ENCODE measurements at regions not wholly inside any gene's neighbourhood (a gene's known extent, or its start where the extent isn't known, plus 50 kb on each side); places are given as distances from the start of the nearest gene placed in this dataset.

DNA sequence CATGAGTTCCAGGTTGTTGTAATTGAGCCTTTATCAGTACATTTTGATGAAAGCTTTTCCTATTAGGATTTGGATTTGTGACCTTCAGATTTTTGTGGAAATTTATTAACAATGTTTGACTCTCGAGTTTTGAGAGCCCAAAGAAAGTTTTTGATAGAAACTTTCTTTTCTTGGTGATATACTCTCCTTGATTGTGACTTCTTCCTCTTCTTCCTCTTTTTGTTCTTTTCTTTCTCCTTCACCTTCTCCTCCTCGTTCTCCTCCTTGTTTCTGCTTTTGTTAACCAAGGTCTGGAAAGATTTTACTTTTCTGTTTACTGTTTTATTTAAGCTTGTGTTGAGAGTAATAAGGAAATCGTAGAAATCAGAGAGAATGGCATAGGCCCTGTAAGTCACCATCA, 182.4 kb downstream of the TRIM27 start:
- no peak for FAIRE-seq

DNA sequence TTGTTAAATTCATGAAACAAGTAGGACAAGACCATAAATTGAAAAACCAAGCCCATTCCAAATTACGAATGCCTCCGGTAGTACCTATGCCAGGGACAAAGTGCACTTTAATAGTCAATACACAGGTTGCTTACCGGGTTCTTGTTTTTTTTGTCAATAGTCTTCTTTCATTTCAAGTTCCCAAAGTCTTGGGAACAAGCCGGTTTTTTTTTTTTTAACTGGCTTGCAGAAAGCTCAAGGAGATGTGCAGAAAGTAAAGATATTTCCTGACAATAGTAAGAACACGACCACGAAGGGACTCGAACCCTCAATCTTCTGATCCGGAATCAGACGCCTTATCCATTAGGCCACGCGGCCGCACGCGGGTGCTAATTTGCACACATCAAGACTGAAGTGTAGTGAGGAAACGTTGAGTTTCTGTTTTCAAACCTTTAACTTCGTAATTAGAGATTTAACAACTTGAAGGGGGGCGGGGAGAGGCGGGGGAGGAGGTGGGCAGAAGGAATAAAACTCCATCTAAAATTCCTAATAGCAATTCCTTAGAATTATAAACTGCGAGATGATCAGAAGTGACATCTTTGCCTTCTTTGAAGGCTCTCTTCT, 181.0 kb downstream of the TRIM27 start:
- FAIRE-seq: no peak

DNA sequence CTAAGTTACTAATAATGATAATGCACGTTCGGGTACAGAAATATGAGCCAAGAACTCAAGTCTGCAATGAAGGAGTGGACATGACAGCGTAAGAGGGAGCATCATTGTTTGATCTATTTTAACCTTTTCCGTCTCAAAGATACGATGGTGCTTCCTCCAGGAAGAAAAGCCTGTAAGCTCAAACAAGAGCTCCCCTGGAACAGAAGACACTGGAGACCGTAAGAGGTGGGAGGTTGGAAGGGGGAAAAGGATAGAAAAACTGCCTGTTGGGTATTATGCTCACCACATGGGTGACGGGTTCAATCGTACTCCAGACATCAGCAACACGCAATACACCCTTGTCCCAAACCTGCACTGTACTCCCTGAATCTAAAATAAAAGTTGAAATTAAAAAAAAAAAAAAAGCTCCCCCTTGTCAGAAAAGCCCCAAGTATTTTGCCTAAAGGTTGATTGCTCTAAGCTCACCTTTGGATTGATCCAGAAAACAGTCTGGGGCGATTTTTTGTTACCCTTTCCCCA, 180.5 kb downstream of the TRIM27 start:
- no peak for FAIRE-seq

DNA sequence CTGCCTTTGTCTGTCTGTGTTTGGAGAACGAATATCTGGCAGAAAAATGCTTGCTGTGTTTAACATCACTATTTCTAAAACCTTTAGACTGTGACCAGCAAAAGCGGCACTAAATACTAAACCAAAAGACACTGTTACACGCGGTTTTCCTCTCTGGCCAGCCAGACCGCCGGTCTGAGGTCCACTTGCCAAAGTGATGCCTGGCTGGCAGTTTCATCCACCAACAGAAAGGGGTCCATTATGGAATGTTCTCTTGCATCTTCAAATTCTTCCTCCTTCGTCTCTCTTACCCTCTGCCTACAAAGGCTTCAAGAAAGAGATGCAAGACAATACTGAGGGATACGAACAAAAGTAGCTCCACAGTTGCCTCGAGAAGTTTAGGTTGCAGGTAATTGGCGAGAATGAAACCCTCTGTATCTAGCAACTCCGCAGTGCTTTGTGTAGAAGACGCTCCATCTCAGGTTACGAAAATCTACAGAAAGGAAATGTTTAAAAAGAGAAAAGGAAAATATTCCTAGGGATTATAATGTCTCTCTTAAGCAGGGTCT, 176.6 kb downstream of the TRIM27 start:
- FAIRE-seq: no peak

DNA sequence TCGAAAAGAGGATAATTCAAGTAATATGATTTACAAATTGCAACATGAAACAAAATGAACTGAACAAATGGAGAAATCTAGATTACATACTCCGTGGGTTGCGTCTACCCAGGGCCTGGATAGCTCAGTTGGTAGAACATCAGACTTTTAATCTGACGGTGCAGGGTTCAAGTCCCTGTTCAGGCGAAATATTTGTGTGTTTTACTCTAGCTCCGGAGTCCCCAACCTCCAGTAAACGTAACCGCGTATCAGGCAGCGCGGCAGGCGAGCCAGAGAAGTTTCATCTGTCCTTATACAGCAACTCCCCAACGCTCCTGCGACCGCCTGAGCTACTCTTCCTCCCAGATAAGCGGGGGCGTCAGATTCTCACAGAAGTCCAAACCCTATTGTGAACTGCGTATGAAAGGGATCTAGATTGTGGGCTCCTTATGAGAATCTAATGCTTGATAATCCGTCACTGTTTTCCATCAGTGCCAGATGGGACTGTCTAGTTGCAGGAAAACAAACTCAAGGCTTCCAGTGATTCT, 176.1 kb downstream of the TRIM27 start:
- no peak for FAIRE-seq

DNA sequence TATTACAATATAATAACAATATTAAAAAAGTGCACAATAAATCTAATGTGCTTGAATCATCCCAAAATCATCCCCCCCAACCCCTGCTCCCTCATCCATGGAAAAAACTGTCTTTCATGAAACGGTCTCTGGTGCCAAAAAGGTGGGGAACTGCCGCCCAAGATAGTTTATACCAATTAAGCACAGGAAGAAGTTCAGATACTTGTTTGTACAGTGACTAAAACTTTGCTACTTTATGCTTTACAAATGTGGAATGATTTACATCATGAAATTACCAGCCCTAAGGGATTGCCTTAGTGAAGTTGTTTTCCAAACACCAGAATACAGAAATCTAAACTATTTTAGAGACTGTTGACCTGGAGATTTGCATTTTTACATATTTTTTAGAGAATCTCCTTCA, 175.6 kb downstream of the TRIM27 start:
- no peak for FAIRE-seq

DNA sequence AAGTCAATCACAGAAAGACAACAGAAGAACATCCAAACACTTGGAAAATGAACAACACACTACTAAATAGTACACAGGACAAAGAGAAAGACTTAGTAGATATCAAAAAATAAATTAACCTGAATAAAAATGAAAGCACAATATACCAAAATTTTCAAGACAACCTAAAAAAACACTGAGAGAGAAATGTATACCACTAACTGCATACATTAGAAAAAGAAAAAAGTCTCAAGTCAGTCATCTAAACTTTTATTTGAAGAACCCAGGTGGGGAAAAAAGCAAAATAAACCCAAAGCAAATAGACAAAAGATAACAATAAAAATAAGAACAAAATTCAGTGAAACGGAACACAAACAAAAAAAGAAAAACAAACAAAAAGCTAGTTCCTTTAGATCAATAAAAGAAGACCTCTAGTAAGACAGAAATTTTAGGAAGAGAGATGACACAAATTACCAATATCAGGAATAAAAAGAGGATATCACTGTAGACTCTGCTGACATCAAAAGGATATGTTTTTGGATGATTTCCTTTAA, 172.8 kb downstream of the TRIM27 start:
- FAIRE-seq: no peak

DNA sequence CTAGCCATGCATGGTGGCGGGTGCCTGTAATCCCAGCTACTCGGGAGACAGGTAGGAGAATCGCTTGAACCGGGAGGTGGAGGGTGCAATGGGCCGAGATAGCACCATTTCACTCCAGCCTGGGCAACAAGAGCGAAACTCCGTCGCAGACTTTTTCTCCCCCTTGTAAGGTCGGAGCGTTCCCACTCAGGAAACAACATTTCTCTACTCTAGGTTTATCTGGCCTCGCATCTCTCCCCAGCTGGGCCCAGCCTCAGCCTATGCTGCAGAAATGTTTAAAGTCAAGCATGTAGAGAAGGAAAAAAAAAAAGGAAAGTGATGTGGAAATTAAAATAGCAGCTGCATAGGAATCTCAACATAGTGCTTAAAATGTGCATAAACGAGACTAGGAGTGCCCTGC, 172.3 kb downstream of the TRIM27 start:
- no peak for FAIRE-seq

DNA sequence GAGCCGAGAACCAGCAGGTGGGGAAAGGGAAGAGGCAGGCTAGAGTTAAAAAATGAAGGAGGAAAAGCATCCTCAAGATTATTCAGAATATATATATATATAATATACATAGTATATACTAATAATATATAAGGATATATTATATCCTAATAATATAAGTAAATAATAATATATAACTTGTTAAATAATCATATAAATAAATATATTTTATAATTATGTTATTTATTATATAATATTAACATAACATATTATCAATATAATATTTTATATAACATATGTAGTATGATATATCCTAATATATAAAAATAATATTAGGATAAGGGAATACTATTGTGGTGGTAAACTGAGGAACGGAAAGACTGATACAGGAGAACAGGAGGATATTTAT, 171.8 kb downstream of the TRIM27 start:
- FAIRE-seq: peak; percentile 90

DNA sequence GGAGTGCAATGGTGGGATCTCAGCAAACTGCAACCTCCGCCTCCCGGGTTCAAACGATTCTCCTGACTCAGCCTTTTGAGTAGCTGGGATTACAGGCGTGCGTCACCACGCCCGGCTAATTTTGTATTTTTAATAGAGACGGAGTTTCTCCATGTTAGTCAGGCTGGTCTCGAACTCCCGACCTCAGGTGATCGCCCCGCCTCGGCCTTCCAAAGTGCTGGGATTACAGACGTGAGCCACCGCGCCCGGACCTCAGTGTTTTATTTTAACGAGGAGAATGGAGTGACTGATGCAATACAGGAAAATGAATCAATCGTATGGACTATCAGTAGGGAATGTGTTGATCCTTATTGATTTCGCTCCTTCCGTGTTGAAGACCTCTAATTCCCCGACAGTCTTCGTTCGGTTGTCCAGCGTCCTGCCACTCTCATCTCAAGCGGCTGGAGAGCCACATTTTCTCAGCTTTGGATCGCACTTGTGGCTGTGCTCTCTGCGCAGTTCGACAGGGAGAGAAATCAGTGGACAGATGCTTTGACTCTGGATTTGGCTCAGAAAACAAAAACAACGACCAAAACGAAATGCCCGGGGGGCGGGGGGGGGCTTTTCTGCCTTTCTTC, 166.2 kb downstream of the TRIM27 start:
- FAIRE-seq: no peak

DNA sequence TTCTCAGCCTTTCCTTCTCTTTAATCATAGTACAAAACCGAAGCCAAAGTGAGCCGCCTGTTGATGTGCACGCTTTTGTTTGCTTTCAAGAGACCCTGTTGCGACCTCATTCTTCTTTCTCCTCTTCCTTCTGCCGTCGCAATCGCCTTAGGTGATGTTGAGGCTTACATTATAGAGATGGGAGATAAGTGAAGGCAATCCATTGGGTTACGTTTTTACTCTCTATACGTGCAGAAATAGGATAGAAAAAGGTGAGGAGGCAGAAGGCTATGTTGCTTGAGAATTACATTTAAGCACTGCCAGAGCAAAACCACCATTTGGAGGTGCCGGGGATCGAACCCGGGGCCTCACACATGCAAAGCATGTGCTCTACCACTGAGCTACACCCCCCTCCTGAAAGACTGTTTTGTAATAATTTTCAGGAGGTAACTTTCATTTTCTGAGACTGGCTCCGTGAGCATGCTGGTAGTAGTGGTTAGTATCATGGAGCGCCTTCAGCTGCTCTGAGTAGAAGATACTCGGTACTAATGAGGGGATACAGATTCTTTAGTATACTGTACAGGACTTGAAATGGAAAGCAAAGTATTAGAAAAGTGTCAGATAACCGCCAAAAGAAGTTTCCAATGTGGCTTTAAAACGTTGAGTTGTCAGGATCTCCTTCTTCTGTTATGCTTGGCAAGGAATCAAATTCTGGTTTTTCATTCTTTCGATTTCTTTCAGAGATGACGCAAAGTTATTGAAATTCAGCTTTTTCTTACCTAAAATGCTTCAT, 165.6 kb downstream of the TRIM27 start:
- FAIRE-seq: no peak

DNA sequence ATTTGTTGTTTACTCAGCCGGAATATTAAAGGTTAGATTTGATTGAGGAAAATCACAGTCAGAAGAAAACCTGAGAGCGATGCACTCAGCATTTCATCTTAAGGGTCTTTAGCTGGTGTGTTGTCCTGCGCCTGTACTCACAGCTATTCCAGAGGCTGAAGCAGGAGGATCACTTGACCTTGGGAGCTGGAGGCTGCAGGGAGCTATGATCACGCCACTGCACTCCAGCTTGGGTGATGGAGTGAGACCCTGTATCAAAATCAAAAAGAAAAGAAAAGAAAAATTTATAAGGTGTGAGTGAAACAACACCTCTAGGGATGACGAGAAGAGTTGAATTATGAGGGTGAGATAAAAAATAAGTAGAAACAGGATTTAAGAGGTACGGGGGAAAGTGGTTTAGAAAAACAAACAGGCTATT, 165.0 kb downstream of the TRIM27 start:
- no peak for FAIRE-seq

DNA sequence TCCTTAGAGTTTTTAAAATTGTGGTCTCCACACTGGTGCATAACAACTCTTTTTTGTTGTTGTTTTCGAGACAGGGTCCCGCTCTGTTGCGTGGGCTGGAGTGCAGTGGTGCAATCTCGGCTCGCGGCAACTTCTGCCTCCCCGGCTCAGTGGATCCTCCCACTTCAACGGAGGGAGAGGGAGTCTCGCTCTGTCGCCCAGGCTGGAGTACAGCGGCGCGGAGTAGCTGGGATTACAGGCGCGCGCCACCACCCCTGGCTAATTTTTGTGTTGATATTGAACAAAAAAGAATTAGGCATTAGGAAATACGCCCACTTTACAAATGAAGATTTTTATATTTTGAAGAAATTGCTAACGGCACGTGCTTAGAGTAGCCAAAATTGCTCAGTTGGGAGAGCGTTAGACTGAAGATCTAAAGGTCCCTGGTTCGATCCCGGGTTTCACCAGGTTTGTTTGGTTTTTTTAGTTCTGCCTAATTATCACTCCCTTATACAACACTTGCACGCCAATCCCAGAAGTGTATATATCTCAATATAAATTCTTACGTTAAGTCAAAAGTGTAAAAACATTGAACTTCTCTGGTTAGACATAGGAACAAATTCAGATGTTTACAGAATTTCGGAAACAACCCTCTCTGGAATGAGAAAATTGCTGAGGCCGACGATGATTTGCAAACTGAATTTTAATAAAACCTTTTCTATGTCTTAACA, 159.6 kb downstream of the TRIM27 start:
- no peak for FAIRE-seq

DNA sequence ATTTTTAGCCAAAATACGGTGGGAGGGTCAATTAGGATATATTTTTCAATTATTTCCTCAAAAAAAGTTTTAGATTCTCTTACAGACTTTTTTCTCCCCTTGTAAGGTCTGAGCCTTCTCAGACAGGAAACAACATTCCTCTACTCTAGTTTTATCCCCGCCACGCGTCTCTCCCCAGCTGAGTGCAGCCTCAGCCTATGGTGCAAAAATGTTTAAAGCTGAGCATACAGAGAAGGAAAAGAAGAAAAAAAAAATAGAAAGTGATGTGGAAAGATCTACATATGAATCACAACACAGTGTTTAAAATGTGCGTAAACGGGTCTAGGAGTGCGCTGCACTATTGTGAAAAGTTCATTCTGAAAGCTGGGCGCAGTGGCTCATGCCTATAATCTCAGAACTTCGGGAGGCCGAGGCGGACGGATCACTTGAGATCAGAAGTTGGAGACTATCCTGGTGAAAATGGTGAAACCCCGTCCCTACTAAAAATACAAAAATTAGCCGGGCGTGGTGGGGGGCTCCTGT, 159.0 kb downstream of the TRIM27 start:
- no peak for FAIRE-seq

DNA sequence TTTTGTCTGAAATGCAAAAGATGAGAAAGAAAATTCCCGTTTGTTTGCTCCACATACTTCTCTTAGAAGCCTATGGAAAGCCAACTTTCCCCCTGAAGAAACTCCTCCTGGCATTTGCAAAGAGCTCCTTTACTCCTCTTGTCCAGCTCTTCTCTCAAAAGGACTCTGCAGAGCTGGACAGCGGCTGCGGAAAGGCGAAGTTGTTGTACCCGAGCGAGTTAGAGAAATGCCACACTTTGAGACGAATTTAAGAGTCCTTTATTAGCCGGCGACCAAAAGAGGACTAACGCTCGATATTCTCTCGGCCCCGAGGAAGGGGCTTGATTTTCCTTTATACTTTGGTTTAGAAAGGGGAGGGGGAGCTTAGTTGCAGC, 157.8 kb downstream of the TRIM27 start:
- no peak for FAIRE-seq

DNA sequence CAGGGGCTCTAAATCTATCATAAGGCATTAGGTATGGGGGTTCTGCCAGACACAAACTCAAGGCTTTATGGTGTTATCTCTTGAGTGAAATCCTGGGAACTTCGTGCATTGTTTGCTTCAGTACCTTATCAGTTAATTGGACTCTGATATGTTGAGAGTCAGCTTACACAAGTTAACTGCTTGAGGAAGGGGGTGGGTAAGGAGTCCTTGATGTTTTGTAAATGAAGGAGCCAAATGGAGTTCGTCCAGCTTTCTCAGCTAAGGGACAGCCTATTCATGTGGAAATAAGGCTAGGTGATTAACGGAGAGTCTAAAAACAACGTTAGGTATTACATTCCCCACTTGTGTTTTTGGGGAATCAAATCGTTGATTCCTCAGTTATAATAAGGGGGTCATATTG, 157.4 kb downstream of the TRIM27 start:
- FAIRE-seq: no peak

DNA sequence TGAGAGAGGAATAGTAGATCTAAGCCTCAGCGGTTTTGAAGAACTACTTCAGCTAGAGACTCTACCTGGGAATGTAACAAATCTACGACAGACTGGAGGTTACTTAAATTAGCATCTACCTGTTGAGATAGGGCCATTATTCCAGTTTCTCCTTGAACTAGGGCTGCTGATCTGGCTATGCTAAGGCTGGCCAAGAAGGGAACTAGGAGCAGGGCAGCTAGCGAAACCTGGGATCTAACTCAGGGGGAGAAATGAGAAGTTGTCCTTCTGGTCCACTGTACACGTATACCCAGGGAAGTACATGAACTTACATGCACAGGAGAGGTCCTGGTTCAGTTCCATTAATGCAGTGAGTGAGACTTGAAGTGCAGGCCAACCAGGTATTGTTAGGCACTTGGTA, 156.7 kb downstream of the TRIM27 start:
- FAIRE-seq: no peak

DNA sequence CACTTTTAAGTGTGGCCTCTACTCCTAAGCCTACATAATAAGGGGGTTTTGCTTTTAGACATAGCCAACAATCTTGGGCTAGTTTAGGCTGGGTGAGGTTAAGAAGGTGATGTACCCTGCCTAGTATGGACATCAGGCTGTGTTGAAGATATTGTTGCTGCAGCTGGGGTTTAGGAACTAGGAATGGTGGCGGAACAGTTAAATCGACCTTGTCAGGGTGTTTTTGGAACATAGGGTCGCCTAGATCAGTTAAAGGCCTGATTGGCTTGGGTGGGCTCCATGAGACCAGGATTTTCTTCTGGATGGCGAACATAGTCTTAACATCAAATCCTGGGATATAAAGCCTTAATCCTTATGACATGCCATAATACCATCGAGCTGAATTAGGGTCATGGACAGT, 156.1 kb downstream of the TRIM27 start:
- no peak for FAIRE-seq

DNA sequence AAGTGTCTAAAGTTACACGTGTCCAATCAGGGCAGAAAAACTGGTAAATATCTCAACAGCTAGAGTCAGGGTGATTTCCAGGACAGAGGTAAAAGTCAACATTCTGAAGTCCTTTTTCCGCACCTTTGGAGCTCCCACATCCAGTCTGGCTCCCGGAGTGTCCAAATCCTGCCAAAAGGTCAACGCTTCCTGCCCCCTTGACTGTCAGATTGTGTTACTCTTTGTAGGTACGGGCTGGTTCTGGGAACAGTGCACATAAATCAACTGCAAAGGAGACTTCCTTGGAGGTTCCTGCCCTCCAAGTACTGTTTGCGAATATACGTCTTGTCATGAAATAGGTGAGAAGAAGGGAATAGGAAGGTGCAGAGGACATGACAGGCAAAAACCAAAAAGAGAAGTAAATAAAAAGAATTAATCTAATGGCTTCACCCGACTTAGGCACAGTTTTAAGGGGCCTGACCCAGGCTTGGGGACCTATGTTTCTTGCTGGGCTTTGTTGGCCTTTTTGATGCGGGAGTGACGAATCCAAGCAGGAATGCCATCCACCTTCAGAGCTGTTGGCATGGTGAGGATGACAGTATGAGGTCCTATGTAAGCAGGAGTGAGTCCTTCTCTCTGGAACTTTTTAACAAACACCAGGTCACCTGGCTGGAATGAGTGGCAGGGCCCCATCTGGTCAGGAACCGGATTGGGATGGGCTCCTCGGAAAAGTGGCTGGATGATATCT, 155.4 kb downstream of the TRIM27 start:
- no peak for FAIRE-seq

DNA sequence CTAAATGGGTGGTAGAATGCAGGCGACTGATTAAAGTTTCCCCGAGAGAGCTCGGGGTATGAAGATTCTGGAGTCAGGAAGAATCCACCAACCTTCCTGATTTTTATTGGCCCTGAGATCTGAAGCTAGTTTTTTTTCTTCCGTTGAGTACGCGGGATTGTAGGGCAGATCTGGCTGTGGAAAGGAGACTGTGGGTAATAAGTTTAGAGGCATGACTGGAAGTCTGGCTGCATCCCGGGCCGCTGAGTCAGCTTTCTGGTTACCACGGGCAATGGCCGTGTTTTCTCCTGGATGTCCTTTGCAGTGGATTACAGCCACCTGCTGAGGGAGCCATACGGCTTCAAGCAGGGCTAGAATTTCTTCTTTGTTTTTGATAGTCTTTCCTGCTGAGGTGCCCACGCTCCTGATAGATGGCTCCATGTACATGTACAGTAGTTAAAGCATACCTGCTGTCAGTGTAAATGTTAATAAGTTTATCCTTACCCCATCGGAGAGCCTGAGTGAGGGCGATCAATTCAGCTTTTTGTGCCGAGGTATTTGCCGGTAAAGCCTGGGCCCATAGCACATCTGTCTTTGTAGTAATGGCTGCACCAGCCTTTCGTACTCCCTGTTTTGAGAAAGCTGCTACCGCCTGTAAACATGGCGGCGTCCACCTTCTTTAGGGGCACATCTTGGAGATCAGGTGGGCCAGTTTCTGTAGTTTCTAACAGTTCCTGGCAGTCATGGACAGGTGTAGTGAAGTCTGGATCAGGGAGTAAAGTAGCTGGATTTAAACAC, 154.0 kb downstream of the TRIM27 start:
- no peak for FAIRE-seq

DNA sequence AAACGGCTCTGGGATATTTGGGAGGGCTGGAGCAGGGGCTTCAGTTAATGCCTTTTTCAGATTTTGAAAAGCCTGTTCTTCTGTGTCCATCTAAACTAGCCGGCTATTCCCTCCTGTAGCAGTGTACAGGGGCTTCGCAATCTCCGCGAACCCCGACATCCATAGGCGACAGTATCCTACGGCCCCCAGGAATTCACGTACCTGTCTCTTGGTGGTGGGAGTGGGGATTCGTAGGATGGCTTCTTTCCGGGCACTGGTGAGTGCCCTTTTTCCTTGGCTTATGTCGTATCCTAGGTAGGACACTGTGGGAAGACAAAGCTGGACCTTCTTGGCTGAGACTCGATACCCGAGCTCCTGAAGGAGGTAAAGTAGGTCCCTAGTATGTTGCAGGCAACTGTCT, 153.1 kb downstream of the TRIM27 start:
- FAIRE-seq: no peak

Measured in colon (tissue), 2 donors.